HCT116 (cell line): ENCODE measurements at regions not wholly inside any gene's neighbourhood (a gene's known extent, or its start where the extent isn't known, plus 50 kb on each side); places are given as distances from the start of the nearest gene placed in this dataset.

Source experiments
- CEBPB ChIP-seq: IDR thresholded peaks from 2 replicates; pipeline ENCODE4 v1.6.1; 2012; ENCODE audit warnings: low read depth
- CTCF ChIP-seq, 3 experiments: fragments of 200-600 bp in 1 of 3; sonication (generic) in 1 of 3; IDR thresholded peaks in 2 of 3; conservative IDR thresholded peaks in 1 of 3; 2 replicates each; pipeline ENCODE4 v1.5.1; 2012 to 2017; ENCODE audit warnings: low read depth in 2 of 3, low read length in 2 of 3, antibody characterized with exemption in 1 of 3, borderline replicate concordance in 1 of 3, control low read depth in 1 of 3, mild to moderate bottlenecking in 1 of 3, mixed read lengths in 1 of 3, mixed run types in 1 of 3, moderate library complexity in 1 of 3; ENCODE audit not compliant: insufficient read depth in 1 of 3
- EZH2 ChIP-seq: fragments of 200-600 bp; sonication (generic); IDR thresholded peaks from 2 replicates; pipeline ENCODE4 v1.6.1; 2017; ENCODE audit warnings: antibody characterized with exemption, mixed run types
- SIN3A ChIP-seq: IDR thresholded peaks from 2 replicates; pipeline ENCODE4 v1.6.1; 2012; ENCODE audit warnings: low read depth
- ZNF274 ChIP-seq: fragments of 200-500 bp; sonication (Bioruptor generic); IDR thresholded peaks from 2 replicates; pipeline ENCODE4 v1.6.1; 2014; ENCODE audit warnings: mild to moderate bottlenecking, low read depth, low read length, inconsistent platforms

DNA sequence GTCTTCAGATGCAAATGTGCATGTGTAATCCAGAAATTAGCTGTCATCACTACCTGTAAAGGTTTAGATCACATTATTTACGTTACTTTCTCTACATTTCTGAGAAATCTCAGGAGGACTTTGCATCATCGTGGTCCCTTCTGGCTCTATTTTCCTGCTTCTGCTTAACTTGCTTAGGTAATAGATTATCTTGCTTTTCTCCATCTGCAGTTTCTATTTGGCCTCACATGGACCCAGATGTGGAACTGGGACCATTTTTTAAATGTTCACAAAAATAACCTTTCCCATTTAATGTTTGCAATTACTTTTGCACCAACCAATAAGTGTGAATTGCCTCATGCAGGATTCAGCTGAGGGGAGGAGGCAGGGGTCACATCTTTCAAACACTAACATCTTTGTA is 278.4 kb upstream of the SEMA3C start:
- no peak for TF ChIP-seq CTCF (IDR thresholded peaks at IDR 0.05 in 2 of 3, conservative IDR thresholded peaks at IDR 0.05 in 1 of 3; ENCODE audit: borderline replicate concordance in 1 of 3, insufficient read depth in 1 of 3, low read depth in 2 of 3, low read length in 2 of 3)
- TF ChIP-seq SIN3A: no peak
- TF ChIP-seq CEBPB: no peak
- TF ChIP-seq EZH2: no peak
- no peak for TF ChIP-seq ZNF274
